ENCODE measurements at regions not wholly inside any gene's neighbourhood (a gene's known extent, or its start where the extent isn't known, plus 50 kb on each side); places are given as distances from the start of the nearest gene placed in this dataset.

GRCh38 chr9:90010793-90011192 is 406.0 kb downstream of the GADD45G start:
- TF ChIP-seq, protein P1, sequence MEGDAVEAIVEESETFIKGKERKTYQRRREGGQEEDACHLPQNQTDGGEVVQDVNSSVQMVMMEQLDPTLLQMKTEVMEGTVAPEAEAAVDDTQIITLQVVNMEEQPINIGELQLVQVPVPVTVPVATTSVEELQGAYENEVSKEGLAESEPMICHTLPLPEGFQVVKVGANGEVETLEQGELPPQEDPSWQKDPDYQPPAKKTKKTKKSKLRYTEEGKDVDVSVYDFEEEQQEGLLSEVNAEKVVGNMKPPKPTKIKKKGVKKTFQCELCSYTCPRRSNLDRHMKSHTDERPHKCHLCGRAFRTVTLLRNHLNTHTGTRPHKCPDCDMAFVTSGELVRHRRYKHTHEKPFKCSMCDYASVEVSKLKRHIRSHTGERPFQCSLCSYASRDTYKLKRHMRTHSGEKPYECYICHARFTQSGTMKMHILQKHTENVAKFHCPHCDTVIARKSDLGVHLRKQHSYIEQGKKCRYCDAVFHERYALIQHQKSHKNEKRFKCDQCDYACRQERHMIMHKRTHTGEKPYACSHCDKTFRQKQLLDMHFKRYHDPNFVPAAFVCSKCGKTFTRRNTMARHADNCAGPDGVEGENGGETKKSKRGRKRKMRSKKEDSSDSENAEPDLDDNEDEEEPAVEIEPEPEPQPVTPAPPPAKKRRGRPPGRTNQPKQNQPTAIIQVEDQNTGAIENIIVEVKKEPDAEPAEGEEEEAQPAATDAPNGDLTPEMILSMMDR (conservative IDR thresholded peaks at IDR 0.05 in 1 of 2, IDR thresholded peaks at IDR 0.05 in 1 of 2; ENCODE audit: extremely low read depth in 1 of 2, insufficient read depth in 1 of 2, low read depth in 1 of 2, low read length in 2 of 2), result no peak
- TF ChIP-seq EZH2 (IDR thresholded peaks at IDR 0.05; ENCODE audit: borderline replicate concordance, low read length), result no peak

All from mammary epithelial cell (primary cell).